ENCODE measurements at regions not wholly inside any gene's neighbourhood (a gene's known extent, or its start where the extent isn't known, plus 50 kb on each side); places are given as distances from the start of the nearest gene placed in this dataset.

GRCh38 chr5:10921160-10921559 lies 160.1 kb upstream of the DAP start:
- no peak for ATAC-seq (replicated peaks in 6 of 8)
- in situ Hi-C loops (cut with MboI; ENCODE audit: low pct_unique_long_range_greater_than_20kb in 2 of 9, low sequenced_read_pairs in 9 of 9, unreplicated experiment in 9 of 9), result no loop called here
- Histone ChIP-seq H3K4me1 (replicated peaks in 1 of 2) (no peaks in the 10 kb centered on the region), H3K27ac (no peak overlapping the region), H3K4me3 (no peak overlapping the region)
- WGBS, 10 experiments, result 18 to 100% (median 75%) methylated on average over 1 to 3 of the region's 3 CpGs; no CpG with 5 or more reads in 3 of the 10 experiments

DNA sequence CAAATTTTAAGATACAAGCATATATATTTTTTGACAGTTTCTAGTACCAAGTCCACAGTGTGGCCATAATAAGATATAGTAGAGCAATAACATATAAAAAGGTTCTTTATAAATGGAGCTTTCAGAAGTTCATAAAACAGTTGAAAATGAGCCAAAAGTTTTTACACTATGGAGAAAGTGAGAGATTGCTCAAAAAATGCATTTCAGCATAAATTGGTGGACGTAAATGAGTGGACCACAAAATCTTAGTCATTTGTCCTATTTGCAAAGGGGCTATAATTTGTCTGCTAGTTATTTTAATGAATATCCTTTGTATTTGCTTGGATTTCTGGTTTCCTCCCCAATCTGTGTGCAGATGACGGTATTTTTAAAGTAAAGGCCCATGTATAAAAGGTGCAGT lies 159.4 kb upstream of the DAP start:
- Histone ChIP-seq H3K4me3 (no peak overlapping the region), H3K27ac (no peak overlapping the region), H3K4me1 (replicated peaks in 1 of 2) (no peaks in the 10 kb centered on the region)
- in situ Hi-C loops (cut with MboI; ENCODE audit: low pct_unique_long_range_greater_than_20kb in 2 of 9, low sequenced_read_pairs in 9 of 9, unreplicated experiment in 9 of 9), result no loop called here
- WGBS, 10 experiments, result 11 to 100% (median 76%) methylated on average over 1 to 2 of the region's 2 CpGs
- ATAC-seq (replicated peaks in 6 of 8), result no peak

DNA sequence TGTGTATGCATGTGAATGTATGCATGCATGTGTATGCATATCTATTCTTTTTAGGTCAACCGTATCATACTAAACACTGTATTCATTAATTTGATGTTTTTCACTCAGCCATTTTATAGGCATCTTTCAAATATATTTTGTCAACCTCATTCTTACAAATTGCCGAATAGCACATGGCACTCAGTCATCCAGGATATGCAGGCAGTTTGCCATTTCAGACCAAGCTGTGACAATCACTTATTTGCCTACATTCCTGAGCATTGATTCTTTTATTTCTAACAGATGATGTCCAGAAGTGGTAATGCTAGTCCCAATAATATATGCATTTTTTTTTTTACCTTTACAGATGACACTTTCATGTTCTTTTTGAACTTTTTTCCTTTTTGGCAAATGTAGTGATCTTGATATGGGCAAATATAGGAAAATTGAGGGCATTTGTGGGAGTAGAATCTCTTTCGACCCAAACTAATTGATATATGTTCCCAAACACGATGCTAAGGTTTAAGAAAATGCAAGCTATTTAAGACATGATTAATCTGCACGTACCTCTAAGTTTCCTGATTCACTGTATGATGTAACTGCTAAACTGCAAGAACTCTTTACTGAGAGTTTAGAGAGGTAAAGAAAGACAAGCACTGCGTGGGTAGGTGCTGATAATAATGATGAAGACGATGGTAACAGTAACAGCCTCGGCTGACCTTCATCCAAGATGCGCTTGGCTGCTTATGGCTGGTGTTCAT lies 153.9 kb upstream of the DAP start:
- Histone ChIP-seq H3K27ac (no peak overlapping the region), H3K4me3 (no peak overlapping the region), H3K4me1 (replicated peaks in 1 of 2) (no peaks in the 10 kb centered on the region)
- whole genome bisulfite sequencing, 10 experiments, result 18 to 100% (median 88%) methylated on average over 2 to 9 of the region's 9 CpGs
- in situ Hi-C loops (cut with MboI; ENCODE audit: low pct_unique_long_range_greater_than_20kb in 2 of 9, low sequenced_read_pairs in 9 of 9, unreplicated experiment in 9 of 9), result no loop called here
- peak in 2 of 8 experiments; percentile 9 to 25 for ATAC-seq (replicated peaks in 6 of 8)

- no peaks in the 10 kb centered on the region for H3K4me1 ChIP-seq (replicated peaks in 1 of 2)
- in situ Hi-C loops (cut with MboI; ENCODE audit: low pct_unique_long_range_greater_than_20kb in 2 of 9, low sequenced_read_pairs in 9 of 9, unreplicated experiment in 9 of 9), result no loop called here
- no peak overlapping the region for H3K27ac ChIP-seq
- WGBS, 10 experiments, result 0 to 80% (median 50%) methylated on average over 1 to 5 of the region's 5 CpGs; no CpG with 5 or more reads in 3 of the 10 experiments
- ATAC-seq (replicated peaks in 6 of 8), result peak; percentile 53 to 96 (median 82)
- H3K4me3 ChIP-seq, result no peak overlapping the region
Measured at GRCh38 chr5:10913841-10914240, 152.8 kb upstream of the DAP start.

GRCh38 chr5:10913181-10913810 lies 152.3 kb upstream of the DAP start:
- no peaks in the 10 kb centered on the region for H3K4me1 ChIP-seq (replicated peaks in 1 of 2)
- H3K4me3 ChIP-seq, result no peak overlapping the region
- 0 to 90% (median 50%) methylated on average over 1 to 2 of the region's 2 CpGs; no CpG with 5 or more reads in 5 of the 10 experiments for WGBS, 10 experiments
- no peak overlapping the region for H3K27ac ChIP-seq
- peak in 2 of 8 experiments; percentile 9 to 13 for ATAC-seq (replicated peaks in 6 of 8)
- in situ Hi-C loops (cut with MboI; ENCODE audit: low pct_unique_long_range_greater_than_20kb in 2 of 9, low sequenced_read_pairs in 9 of 9, unreplicated experiment in 9 of 9), result no loop called here

DNA sequence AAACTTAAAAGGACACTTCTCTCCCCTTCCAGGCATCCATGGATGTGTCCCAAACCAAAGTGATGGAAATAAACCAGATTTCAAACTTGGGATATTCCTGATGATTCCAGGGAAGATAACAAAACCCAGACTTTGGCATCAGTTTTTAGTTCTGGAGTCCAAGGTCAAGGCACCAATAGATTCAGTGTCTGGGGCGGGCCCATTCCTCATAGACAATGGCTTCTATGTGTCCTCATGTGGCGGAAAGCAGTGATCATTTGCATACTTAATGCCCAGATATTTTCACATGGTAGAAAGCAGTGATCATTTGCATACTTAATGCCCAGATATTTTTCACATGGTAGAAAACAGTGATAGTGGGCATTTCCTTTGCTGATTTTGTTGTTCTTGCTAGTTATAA lies 151.4 kb upstream of the DAP start:
- no peak for ATAC-seq (replicated peaks in 6 of 8)
- in situ Hi-C loops (cut with MboI; ENCODE audit: low pct_unique_long_range_greater_than_20kb in 2 of 9, low sequenced_read_pairs in 9 of 9, unreplicated experiment in 9 of 9), result no loop called here
- WGBS, 10 experiments, result 72 to 100% (median 90%) methylated on average over 1 to 2 of the region's 2 CpGs; no CpG with 5 or more reads in 3 of the 10 experiments

GRCh38 chr5:10910261-10910660 lies 149.2 kb upstream of the DAP start:
- ATAC-seq (replicated peaks in 6 of 8), result no peak
- 67 to 100% (median 96%) methylated on average over 1 to 3 of the region's 3 CpGs for WGBS, 10 experiments
- Histone ChIP-seq H3K27ac (no peak overlapping the region), H3K4me3 (no peak overlapping the region), H3K4me1 (replicated peaks in 1 of 2) (no peaks in the 10 kb centered on the region)
- in situ Hi-C loops (cut with MboI; ENCODE audit: low pct_unique_long_range_greater_than_20kb in 2 of 9, low sequenced_read_pairs in 9 of 9, unreplicated experiment in 9 of 9), result no loop called here

More for the DNA sequence above, 151.4 kb upstream of the DAP start:
- Histone ChIP-seq H3K4me3 (no peak overlapping the region), H3K27ac (no peak overlapping the region), H3K4me1 (replicated peaks in 1 of 2) (no peaks in the 10 kb centered on the region)

DNA sequence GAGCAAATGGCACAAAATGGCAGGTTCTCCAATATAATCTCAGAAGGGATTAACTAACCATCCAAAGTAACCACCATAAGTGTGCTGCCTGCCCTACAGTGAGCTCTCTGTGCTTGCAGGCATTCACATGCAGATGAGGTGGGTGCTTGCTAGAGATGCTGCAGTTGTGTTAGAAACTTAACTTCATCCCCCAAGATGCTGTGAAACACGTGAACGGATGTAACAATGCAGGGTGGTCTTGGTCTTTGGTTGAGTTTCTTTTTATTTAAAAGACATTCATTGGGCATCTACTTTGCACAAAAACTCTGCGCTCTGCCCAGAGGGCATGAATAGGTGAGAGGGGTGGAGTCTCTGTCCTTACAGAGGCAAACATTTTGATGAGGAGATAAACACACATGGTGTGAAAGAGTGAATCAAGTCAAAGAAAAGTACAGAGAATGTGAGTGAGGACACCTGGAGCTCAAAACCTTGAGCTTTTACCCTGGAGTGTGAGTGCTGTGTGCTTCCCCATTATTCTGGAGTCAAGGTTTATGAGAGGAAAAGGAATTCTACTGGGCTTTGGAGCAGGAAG lies 143.9 kb upstream of the DAP start:
- no peak for ATAC-seq (replicated peaks in 6 of 8)
- no peak overlapping the region for H3K27ac ChIP-seq
- 24 to 100% (median 38%) methylated on average over 1 to 3 of the region's 3 CpGs; no CpG with 5 or more reads in 5 of the 10 experiments for WGBS, 10 experiments
- H3K4me1 ChIP-seq (replicated peaks in 1 of 2), result no peaks in the 10 kb centered on the region
- in situ Hi-C loops (cut with MboI; ENCODE audit: low pct_unique_long_range_greater_than_20kb in 2 of 9, low sequenced_read_pairs in 9 of 9, unreplicated experiment in 9 of 9), result no loop called here
- H3K4me3 ChIP-seq, result no peak overlapping the region

DNA sequence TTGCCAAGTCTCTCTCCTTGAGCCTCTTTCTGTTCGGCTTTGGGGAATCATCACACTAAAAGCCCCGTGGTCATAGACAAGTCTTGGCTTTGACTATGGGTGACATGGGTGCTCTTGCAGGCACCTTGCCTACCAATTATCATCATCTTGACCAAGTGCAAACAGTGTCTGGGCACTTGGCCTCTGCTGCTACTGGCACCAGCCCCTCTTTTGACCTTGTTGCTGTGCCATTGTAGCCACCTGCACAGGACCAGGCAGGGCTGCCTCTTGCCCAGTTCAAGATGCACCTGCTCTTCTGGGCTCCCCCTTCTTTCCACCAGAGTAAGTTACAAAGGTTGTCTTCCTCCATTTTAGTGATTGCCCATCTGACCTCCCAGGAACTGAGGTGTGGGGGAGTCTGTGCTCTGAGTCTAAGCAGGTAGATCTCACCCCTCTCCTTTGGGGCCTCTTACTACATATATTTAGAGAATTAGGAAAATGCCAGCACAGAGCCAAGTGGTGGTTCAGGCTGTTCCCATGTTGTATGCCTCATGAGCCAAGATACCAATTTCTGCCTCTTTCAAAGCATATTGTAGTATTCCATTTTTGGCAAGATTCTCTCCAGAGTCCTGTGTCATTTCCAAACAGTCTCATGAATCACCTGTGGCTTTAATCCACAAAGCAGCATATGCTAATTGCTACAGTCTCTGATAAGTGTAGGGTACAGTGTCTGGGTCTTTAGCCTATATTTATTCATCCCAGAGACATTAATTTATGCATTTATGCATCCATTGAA lies 142.9 kb upstream of the DAP start:
- H3K4me3 ChIP-seq, result no peak overlapping the region
- no peaks in the 10 kb centered on the region for H3K4me1 ChIP-seq (replicated peaks in 1 of 2)
- ATAC-seq (replicated peaks in 6 of 8), result no peak
- WGBS, 10 experiments, result 80 to 100% (median 95%) methylated on average over 1 to 2 of the region's 2 CpGs; no CpG with 5 or more reads in 4 of the 10 experiments
- H3K27ac ChIP-seq, result no peak overlapping the region
- in situ Hi-C loops (cut with MboI; ENCODE audit: low pct_unique_long_range_greater_than_20kb in 2 of 9, low sequenced_read_pairs in 9 of 9, unreplicated experiment in 9 of 9), result no loop called here

DNA sequence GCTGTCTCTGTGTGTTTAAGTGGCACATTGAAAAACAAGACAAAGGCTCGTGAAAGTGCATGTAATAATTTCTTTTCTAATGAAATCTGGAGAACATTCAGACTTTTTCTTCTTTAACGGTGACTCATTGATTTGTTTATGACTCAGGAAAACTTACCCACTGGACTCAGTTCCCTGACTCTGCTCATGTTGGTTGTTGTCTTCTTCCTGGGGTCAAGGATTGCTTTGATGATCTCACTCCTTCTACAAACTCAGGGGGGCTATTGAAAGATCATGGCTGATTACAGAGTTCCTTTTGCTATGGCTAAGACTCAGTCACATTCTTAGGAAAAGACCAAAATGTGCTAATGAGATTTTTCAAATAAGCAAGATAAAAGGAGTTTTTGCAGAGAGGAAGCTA lies 141.1 kb upstream of the DAP start:
- peak in 1 of 8 experiments; percentile 61 for ATAC-seq (replicated peaks in 6 of 8)
- 0 to 94% (median 54%) methylated on average over 1 to 2 of the region's 2 CpGs; no CpG with 5 or more reads in 3 of the 10 experiments for WGBS, 10 experiments
- no peak overlapping the region for H3K27ac ChIP-seq
- no peak overlapping the region for H3K4me3 ChIP-seq
- in situ Hi-C loops (cut with MboI; ENCODE audit: low pct_unique_long_range_greater_than_20kb in 2 of 9, low sequenced_read_pairs in 9 of 9, unreplicated experiment in 9 of 9), result no loop called here
- H3K4me1 ChIP-seq (replicated peaks in 1 of 2), result no peaks in the 10 kb centered on the region

DNA sequence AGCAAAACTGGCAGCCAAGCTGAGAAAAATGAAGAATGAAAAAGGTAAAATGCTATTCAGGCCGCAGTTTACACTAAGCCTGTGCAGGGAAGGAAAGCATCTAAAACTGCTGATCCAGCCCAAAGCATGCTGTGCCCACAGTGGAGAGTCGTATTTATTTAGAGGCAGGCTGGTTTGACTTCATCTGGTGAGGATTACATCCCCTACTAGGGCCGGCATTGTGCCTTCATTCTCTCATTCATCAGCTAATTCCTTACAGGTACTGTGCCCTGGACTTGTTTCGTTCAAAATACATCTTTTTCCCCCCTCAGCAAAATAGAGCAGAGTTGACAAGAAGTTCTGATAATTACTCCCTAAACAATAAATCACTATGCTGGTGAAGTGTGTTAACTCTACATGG lies 137.5 kb upstream of the DAP start:
- peaks cover 2 to 8% of the 10 kb centered on the region in 2 donors for H3K4me1 ChIP-seq (replicated peaks in 1 of 2)
- H3K4me3 ChIP-seq, result no peak overlapping the region
- WGBS, 10 experiments, result 23 to 89% (median 60%) methylated on average over 1 to 4 of the region's 4 CpGs; no CpG with 5 or more reads in 1 of the 10 experiments
- H3K27ac ChIP-seq, result no peak overlapping the region
- no peak for ATAC-seq (replicated peaks in 6 of 8)
- in situ Hi-C loops (cut with MboI; ENCODE audit: low pct_unique_long_range_greater_than_20kb in 2 of 9, low sequenced_read_pairs in 9 of 9, unreplicated experiment in 9 of 9), result no loop called here

GRCh38 chr5:10896016-10896415 lies 135.0 kb upstream of the DAP start:
- Histone ChIP-seq H3K4me1 (replicated peaks in 1 of 2) (peaks cover 2 to 8% of the 10 kb centered on the region in 2 donors), H3K27ac (no peak overlapping the region), H3K4me3 (no peak overlapping the region)
- in situ Hi-C loops (cut with MboI; ENCODE audit: low pct_unique_long_range_greater_than_20kb in 2 of 9, low sequenced_read_pairs in 9 of 9, unreplicated experiment in 9 of 9), result no loop called here
- 17 to 100% (median 61%) methylated on average over 1 of the region's 1 CpG; no CpG with 5 or more reads in 2 of the 10 experiments for WGBS, 10 experiments
- no peak for ATAC-seq (replicated peaks in 6 of 8)
